AG09319 (cell line): ENCODE measurements at regions not wholly inside any gene's neighbourhood (a gene's known extent, or its start where the extent isn't known, plus 50 kb on each side); places are given as distances from the start of the nearest gene placed in this dataset.

Experiments used
- DNase-seq: peaks from one replicate; pipeline ENCODE4 v3.0.0-alpha.2; 2010; ENCODE audit warnings: low read depth; ENCODE audit errors: extremely low read depth
- TF ChIP-seq, protein P1 (sequence below): IDR thresholded peaks from 2 replicates; pipeline ENCODE4 v1.5.1; 2011; ENCODE audit warnings: low read depth, mild to moderate bottlenecking, inconsistent platforms, low read length, moderate library complexity

- DNase-seq: no peak
- TF ChIP-seq, protein P1, sequence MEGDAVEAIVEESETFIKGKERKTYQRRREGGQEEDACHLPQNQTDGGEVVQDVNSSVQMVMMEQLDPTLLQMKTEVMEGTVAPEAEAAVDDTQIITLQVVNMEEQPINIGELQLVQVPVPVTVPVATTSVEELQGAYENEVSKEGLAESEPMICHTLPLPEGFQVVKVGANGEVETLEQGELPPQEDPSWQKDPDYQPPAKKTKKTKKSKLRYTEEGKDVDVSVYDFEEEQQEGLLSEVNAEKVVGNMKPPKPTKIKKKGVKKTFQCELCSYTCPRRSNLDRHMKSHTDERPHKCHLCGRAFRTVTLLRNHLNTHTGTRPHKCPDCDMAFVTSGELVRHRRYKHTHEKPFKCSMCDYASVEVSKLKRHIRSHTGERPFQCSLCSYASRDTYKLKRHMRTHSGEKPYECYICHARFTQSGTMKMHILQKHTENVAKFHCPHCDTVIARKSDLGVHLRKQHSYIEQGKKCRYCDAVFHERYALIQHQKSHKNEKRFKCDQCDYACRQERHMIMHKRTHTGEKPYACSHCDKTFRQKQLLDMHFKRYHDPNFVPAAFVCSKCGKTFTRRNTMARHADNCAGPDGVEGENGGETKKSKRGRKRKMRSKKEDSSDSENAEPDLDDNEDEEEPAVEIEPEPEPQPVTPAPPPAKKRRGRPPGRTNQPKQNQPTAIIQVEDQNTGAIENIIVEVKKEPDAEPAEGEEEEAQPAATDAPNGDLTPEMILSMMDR: no peak
Observed at GRCh38 chr4:23233596-23233995, 540.9 kb downstream of the GBA3 start.

DNA sequence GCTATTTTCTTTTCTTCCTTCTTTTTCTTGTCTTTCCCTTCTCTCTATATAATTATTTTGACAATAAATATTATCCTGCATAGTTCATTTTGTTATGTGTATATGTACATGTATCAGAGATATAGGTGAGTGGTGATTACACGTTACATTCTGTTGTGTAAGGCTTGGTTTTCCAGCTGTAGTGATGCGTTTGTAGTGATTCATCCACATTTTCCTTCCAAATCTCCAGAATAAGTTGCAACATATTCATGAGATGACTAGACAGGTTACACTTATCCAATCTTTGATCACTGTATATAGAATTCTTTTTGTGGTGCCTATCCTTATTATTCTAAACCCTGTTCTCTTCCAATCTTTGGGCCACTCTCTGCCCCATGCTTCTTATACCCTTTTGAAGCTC, 540.2 kb downstream of the GBA3 start:
- TF ChIP-seq, protein P1: no peak
- DNase-seq: no peak

DNA sequence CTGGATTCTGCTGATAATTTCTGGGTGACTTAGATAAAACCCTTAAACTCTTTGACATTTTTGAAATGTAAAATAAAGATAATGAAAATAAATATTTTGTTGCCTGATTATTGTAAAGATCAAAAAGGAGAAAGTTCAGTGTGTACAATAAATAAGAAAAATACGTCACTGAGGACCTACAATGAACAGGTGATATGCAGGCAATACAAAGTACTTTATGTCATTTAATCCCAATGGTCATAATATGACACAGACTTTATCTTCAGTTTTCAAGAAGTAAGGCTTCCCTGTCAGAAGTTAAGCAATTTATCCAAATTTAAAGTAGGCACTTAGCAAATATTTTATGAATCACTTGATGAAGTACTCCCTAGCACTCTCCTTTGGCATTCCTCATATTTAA, 532.8 kb downstream of the GBA3 start:
- no peak for DNase-seq
- TF ChIP-seq, protein P1: no peak

- TF ChIP-seq, protein P1: no peak
- DNase-seq: no peak
Observed at GRCh38 chr4:23224684-23225420, 532.1 kb downstream of the GBA3 start.

GRCh38 chr4:23220911-23221310, 528.2 kb downstream of the GBA3 start:
- TF ChIP-seq, protein P1: no peak
- no peak for DNase-seq

GRCh38 chr4:23219779-23220408, 527.2 kb downstream of the GBA3 start:
- DNase-seq: no peak
- TF ChIP-seq, protein P1: no peak

GRCh38 chr4:23213198-23213597, 520.5 kb downstream of the GBA3 start:
- TF ChIP-seq, protein P1: no peak

More at GRCh38 chr4:23213198-23213597, 520.5 kb downstream of the GBA3 start:
- no peak for DNase-seq
